ENCODE measurements at regions not wholly inside any gene's neighbourhood (a gene's known extent, or its start where the extent isn't known, plus 50 kb on each side); places are given as distances from the start of the nearest gene placed in this dataset.
A peak's percentile ranks its signal among the peaks of the same experiment; 100 is the strongest.

DNA sequence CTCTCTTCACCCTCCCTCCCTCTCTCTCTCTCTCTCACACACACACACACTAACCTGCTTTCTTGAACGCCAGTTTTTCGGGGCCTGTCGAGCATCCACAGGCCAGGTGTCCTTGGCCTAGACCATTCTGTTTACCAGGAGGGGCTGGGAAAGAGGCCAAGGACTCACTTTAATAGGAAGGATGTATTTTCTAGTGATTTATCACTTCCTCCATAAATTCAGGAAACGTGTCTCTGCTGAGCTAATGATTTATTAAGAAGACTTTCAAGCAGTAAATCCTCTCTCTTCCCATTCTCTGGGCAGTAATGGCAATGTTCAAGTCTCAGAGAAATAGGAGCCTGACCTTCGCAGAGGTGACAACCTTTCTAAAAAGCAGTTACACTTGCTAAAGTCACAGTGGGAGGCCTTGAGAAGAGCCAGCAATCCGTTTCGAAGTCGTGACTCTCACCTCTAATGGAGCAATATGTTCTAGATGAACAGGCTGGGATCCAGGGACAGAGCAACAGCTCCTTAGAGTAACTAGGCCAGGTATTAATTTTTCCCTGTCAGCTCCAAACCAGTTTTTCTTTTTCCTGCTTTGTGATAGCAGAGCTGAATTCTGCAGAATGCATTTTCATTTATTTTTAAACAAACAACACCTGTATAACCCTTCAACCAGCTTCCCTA, 1357.5 kb upstream of the SORCS1 start:
- DNase-seq (ENCODE audit: low spot score) = no peak

DNA sequence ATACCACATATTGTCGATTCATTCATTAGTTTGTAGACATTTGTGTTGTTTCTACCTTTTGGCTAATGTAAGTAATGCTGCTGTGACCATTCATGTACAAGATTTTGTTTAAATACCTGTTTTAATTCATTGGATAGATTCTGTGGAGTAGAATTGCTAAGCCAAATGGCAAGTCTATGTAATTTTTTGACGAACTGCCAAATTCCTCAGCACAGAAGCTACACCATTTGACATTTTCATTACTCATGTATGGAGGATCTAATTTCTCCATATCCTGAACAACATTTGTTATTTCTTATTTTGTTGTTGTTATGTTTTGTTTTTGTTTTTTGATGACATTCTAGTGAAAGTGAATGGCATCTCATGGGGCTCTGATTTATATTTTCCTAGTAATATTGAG, 1351.3 kb upstream of the SORCS1 start:
- DNase-seq (ENCODE audit: low spot score) = no peak

DNA sequence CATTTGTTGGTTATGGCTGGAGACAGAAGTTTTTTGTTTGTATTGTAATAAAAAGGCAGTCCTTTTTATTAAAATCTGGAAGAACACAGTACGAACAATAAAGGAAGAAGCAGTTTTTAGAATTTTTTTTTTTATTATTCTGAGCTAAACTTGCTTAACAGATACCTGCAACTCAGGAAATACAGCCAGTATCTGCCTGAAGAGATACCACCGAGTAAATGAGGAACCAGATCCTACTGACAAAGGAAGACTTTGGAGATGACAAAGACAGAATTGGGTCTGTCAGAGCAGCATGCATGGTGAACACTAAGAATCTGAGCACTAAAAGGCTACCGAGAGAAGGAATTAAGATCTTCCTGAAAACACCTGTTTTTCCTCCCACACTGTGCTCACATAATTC, 1335.9 kb upstream of the SORCS1 start:
- no peak for DNase-seq (ENCODE audit: low spot score)

DNA sequence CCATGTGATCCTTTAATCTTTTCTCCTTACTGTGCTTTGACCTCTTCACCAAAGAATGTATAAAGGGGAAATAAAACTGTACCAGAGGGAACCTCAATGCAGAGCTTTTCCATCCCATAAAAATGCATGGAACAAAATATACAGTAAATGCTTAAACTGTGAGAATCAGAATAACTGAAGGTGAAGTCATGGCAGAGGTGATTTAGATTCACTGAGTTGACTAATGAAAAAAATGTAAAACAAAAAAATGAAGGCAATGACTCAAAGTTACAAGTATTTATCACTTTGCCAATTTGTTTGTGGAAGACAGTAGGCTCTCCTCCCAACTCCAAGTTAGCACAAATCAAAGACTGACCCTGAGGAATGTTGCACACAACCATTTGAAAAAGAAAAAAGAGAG, 1331.6 kb upstream of the SORCS1 start:
- DNase-seq (ENCODE audit: low spot score) = peak; percentile 35

DNA sequence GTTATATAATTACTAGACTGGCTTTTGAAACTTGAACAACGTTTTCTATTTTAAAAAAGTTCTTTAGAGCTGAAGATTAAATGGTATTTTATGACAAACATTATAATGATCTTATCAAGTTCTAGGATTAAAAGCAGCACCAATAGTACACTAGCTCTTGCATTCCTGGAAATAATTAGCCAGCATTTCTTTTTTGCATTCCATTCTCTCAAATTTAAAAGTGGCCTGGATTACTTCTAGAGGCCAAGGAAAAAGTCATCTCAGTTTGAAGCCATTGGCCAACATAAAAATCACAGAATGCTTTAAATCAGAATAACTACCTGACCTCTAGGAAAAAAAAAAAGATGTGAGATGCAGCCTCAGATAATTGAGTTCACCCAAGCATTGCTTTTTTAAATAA, 1326.4 kb upstream of the SORCS1 start:
- DNase-seq (ENCODE audit: low spot score) = peak; percentile 13

- no peak for DNase-seq (ENCODE audit: low spot score)
Measured at GRCh38 chr10:108471420-108471819, 1306.9 kb upstream of the SORCS1 start.

DNA sequence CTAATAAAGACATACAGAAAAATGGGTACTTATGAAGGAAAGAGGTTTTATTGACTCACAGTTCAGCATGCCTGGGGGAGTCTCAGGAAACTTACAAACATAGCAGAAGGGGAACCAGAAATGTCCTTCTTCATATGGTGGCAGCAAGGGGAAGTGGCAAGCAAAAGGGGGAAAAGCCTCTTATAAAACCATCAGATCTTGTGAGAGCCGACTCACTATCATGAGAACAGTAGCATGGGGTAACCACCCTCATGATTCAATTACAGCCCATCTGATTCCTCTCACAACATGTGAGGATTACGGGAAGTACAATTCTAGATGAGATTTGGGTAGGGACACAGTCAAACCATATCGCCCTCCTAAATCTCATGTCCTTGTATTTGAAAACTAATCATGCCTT, 1305.4 kb upstream of the SORCS1 start:
- no peak for DNase-seq (ENCODE audit: low spot score)

DNA sequence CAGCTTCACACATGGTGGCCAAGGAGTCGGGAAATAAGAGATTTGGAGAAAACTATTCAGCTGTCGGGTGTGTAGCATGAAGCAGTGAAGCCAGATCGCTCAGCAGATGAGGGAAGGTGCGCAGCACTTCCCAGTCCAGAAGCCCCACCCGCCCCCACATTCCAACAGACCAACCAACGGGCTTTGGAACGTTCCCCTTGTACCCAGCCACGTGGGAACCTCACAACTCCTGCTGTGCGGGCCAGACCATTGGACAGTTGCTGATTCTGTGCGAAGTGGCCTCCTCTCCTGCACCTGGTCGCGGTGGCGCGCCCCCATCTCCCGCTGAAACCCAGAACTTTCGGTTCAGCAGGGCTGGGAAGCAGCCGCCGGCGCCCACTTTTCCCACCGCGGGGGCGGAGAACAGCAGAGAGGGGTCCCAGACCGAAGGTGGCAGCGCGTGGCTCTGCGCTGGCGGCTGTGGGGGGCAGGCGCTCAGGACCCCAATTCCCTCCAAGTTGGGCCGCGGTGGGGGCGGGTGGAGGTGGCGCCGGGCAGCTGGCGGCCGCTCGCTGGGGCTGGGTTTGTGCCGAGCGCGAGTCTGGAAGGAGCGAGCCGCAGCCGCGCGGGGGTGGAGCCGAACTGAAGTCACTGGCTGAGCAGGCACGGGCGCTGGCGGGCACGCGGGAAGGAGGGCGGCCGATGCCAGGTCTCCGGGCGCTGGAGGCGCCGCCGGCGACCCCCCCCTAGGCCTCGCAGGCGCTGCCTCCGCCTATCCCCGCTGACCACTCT, 1301.5 kb upstream of the SORCS1 start:
- DNase-seq (ENCODE audit: low spot score) = peak; percentile 60

GRCh38 chr10:108462005-108462404, 1297.5 kb upstream of the SORCS1 start:
- no peak for DNase-seq (ENCODE audit: low spot score)

DNA sequence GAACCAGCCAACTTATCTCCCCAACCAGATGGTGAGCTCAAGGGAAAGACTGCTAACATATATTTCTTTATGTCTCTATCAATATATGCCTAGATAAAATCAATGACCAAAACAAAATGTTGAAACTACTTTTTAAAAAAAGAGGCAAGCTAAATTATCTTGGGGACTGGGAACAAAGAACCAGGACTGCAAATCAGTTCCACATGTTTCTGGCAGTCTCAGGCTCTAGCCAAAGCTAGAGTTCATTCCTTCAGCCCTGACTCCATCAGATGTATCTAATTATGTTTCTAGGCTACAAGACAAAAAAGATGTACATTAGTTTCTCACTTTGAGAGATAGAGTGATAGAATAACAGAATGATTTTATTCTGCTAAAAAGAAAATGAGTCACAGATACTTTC, 1290.3 kb upstream of the SORCS1 start:
- peak; percentile 75 for DNase-seq (ENCODE audit: low spot score)

DNA sequence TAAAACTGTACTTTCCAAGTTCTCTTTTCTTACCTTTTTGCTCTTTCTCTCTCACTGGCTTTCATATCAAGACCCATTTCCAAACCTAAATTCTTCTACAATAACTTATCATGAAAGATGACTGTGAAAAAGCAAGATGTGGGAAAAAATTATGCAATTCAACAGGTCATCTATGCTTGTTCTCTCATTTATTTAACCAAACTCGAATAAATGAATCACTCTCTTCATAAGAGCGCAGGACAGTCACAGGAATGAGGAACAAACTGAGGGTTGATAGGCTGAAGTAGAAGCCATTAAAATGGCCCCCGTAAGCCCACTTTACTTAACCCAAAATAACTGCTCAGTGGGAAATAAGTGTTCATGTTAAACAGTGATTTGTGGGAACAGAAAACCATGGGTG, 1289.7 kb upstream of the SORCS1 start:
- DNase-seq (ENCODE audit: low spot score) = peak; percentile 24

DNA sequence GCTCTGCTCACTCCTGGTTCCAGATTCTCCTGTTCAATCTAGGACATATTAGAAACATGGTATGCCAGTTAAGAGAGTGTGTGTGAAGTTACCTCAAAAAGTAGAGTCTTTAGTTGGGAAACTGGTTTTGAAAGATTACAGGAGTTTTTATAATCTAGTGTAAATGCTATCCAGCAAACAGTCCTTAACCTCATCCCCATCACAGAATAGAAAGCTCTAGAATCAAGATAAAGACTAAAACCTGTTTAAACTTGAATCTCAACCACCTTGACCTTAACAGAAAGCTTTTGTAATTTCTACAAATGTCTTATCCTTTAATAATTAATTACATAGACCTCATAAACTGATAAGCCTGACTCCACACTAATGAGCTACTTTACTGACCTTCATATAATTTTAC, 1288.7 kb upstream of the SORCS1 start:
- DNase-seq (ENCODE audit: low spot score) = no peak

- DNase-seq (ENCODE audit: low spot score) = peak; percentile 17
Measured at GRCh38 chr10:108452533-108452932, 1288.0 kb upstream of the SORCS1 start.

GRCh38 chr10:108450280-108450679, 1285.8 kb upstream of the SORCS1 start:
- DNase-seq (ENCODE audit: low spot score) = no peak

DNA sequence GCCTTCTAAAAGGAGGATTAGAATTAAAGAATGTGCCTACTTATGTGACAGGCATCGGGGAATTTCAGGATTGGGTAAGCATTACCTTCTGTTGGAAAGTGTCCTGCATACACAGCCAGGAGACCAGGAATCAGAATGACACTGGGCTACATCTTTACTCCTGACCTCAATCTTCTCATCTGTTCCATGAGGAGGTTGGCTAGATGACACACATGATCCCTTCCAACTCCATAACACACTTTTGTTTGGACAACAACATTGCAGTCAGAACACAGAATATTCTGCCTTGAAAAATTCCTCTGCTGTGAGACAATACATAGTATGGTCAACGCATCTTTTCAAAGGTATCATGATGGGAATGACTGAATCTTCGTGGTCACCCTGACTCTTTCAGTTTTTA, 1281.2 kb upstream of the SORCS1 start:
- peak; percentile 35 for DNase-seq (ENCODE audit: low spot score)

DNA sequence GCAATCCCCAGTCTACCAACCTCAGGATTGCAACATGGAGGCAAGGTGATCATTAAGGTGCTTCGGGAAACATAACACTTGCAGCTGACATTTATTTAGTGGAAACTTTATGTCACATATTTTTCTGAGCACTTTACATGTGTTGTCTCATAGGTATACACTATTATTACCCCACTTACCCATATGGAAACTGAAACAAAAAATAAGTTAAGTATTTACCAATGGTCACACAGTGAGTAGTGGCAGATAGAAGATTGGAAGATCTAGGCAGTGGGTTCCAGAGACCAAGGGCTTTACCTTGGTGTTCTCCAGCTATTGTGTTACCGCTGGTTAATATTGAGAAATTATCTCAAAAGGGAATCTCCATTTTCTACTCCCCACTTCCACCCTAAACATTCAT, 1279.1 kb upstream of the SORCS1 start:
- no peak for DNase-seq (ENCODE audit: low spot score)

DNA sequence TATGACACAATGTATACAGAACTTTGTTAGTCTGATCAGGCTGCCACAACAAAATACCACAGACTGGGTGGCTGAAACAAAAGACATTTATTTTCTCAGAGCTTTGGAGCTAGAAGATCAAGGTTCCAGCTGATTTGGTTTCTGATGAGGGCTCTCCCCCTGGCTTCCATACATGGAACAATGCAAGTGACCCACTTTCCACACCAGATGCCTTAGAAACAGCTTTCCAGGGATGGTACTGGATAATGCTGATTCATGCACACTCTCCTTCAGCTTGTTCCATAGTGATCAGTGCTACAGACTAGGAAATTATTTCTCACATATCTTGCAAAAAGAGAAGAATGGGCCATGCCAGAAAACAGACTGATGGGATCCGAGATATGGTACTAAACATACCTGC, 1274.9 kb upstream of the SORCS1 start:
- peak; percentile 7 for DNase-seq (ENCODE audit: low spot score)

DNA sequence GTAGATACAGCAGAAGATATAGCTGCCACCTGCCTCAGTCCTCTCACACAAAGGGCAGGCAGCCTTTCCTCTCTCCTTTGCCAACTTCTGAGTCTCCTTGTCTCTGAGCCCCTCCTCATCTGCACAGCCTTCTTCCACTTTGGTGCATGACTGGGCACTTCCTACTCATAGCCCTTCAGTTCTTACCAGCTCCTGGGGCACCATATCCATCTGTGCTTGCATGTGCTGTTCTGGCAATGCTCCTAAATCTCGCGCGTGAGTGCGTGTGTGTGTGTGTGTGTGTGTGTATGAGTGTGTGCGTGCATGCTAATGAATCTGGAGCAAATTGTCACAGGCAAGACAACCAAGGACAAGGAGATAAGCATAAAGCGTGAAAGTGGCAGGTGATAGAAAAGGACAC, 1271.6 kb upstream of the SORCS1 start:
- DNase-seq (ENCODE audit: low spot score) = no peak

- DNase-seq (ENCODE audit: low spot score) = no peak
Measured at GRCh38 chr10:108434559-108435252, 1270.2 kb upstream of the SORCS1 start.

- no peak for DNase-seq (ENCODE audit: low spot score)
Measured at GRCh38 chr10:108427146-108427545, 1262.6 kb upstream of the SORCS1 start.

DNA sequence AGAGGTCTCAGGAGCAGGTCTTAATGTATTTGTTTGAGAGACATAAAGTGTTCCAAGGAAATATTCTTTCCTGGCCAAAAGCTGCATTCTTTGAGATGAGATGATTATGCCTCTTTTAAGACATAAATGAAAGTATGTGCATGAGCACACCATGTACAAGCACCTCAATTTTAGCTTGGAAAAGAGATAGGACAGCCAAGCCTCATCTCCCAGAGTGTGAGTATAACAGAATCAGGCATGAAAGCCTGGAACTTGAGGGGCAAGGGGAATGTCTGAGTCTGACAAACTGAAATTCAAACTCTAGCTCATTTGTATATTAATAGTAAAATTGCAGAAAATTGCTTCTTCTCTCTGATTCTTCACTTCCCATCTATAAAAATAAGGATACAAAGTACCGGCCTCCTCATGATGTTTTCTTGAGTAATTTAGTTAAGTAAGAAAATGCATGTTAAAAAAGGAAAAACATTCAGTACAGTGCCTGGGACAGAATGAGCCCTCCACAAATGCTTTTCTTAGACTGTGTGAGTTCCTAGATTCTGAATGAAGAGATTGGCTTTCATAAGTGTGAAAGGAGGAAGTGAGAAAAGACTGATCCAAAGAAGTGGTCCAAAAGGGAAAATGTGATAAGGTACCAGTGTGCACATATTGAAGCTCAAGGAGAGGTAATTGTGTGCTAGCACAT, 1260.9 kb upstream of the SORCS1 start:
- DNase-seq (ENCODE audit: low spot score) = no peak

DNA sequence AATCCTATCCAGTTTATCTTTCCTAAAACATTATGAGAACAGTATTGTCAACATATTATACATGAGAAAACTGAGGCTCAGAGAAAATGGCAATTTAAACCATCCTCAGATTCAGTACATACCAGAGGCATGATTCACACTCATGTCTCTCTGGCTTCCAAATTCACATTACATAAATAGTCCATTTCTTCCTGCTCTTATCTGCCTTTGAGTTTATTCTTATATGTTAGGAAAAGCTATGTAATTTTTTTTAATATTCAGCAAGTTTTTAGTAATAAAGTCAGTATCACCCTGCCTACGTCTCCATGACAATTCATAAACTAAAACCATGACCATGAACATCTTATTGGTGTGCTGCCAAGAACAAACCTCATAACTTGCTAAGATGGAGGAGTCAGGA, 1260.2 kb upstream of the SORCS1 start:
- DNase-seq (ENCODE audit: low spot score) = peak; percentile 53

DNA sequence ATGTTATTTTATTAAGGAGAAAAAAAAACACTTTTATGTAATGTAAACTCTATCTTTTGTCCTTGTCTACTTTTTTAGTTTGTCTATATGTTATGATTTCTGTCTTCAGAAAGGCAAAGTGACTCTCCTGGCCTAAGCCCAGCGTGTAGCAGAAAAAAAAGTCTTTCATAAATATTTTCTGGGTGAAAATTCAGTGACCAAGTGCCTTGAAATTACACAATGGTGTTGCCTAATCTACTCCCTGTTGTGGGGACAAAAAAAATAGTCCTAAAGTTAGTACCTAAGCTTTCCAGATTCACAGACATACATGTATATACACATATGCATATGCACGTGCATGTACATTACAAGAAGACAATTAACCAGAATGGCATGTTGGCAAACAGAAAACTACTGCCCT, 1257.8 kb upstream of the SORCS1 start:
- no peak for DNase-seq (ENCODE audit: low spot score)
